Keratinocyte (primary cell): ENCODE measurements at regions not wholly inside any gene's neighbourhood (a gene's known extent, or its start where the extent isn't known, plus 50 kb on each side); places are given as distances from the start of the nearest gene placed in this dataset.

Experiments
- DNase-seq: peaks from one replicate; pipeline ENCODE4 v3.0.0-alpha.2; 2011; ENCODE audit warnings: low read depth, missing footprints, low spot score
- FAIRE-seq: peaks from 2 replicates; lab custom pipeline; 2011; peaks lifted over from hg19 to GRCh38; lab: Jason Lieb, UNC
- H2AFZ ChIP-seq: 2 replicates; pipeline ENCODE4 v1.6.0; 2012; ENCODE audit warnings: low read length, control low read depth, inconsistent platforms; ENCODE audit not compliant: control insufficient read depth
- H3K27ac ChIP-seq: 2 replicates; pipeline ENCODE4 v1.5.1; 2011; ENCODE audit warnings: low read length; ENCODE audit not compliant: control insufficient read depth, insufficient read depth
- H3K27me3 ChIP-seq: 3 replicates; pipeline ENCODE4 v1.6.0; 2011; ENCODE audit warnings: low read length; ENCODE audit not compliant: control insufficient read depth, insufficient read depth; ENCODE audit errors: extremely low read depth
- H3K36me3 ChIP-seq, 2 experiments: 2 replicates in 1 of 2; 3 replicates in 1 of 2; pipeline ENCODE4 v1.5.1; 2011; ENCODE audit warnings: low read length in 2 of 2, mild to moderate bottlenecking in 1 of 2; ENCODE audit not compliant: control insufficient read depth in 2 of 2, insufficient read depth in 2 of 2; ENCODE audit errors: extremely low read depth in 1 of 2
- H3K4me1 ChIP-seq: 3 replicates; pipeline ENCODE4 v1.5.1; 2011; ENCODE audit warnings: low read length; ENCODE audit not compliant: control insufficient read depth, insufficient read depth; ENCODE audit errors: extremely low read depth
- H3K4me2 ChIP-seq: 3 replicates; pipeline ENCODE4 v1.6.0; 2011; ENCODE audit warnings: low read depth, low read length; ENCODE audit not compliant: control insufficient read depth, insufficient read depth; ENCODE audit errors: extremely low read depth
- H3K4me3 ChIP-seq, 3 experiments: fragments of 200-600 bp in 1 of 3; sonication (generic) in 1 of 3; 2 replicates in 2 of 3; 3 replicates in 1 of 3; pipeline ENCODE4 v1.5.1; 2011 to 2016; ENCODE audit warnings: low read length in 3 of 3, mild to moderate bottlenecking in 3 of 3, control low read depth in 2 of 3, inconsistent platforms in 1 of 3, low read depth in 1 of 3, mixed read lengths in 1 of 3, mixed run types in 1 of 3, moderate library complexity in 1 of 3; ENCODE audit not compliant: control insufficient read depth in 2 of 3, insufficient read depth in 2 of 3; ENCODE audit errors: extremely low read depth in 1 of 3
- H3K79me2 ChIP-seq: 2 replicates; pipeline ENCODE4 v1.6.0; 2012; ENCODE audit warnings: low read length; ENCODE audit not compliant: control insufficient read depth, insufficient read depth
- H3K9ac ChIP-seq: 3 replicates; pipeline ENCODE4 v1.6.0; 2011; ENCODE audit warnings: low read length; ENCODE audit not compliant: control insufficient read depth, insufficient read depth; ENCODE audit errors: extremely low read depth
- H3K9me1 ChIP-seq: 3 replicates; pipeline ENCODE4 v1.6.0; 2011; ENCODE audit warnings: low read length; ENCODE audit not compliant: control insufficient read depth, insufficient read depth; ENCODE audit errors: extremely low read depth
- H3K9me3 ChIP-seq: 2 replicates; pipeline ENCODE4 v1.5.1; 2012; ENCODE audit warnings: low read depth, low read length; ENCODE audit not compliant: control insufficient read depth
- H4K20me1 ChIP-seq: 3 replicates; pipeline ENCODE4 v1.6.0; 2011; ENCODE audit warnings: low read length; ENCODE audit not compliant: control insufficient read depth, insufficient read depth; ENCODE audit errors: extremely low read depth
- CTCF ChIP-seq, 3 experiments: IDR thresholded peaks in 1 of 3; conservative IDR thresholded peaks in 1 of 3; optimal IDR thresholded peaks in 1 of 3; 2 replicates in 2 of 3; 3 replicates in 1 of 3; pipeline versions ENCODE3 to v1.5.1; 2011; ENCODE audit warnings: low read length in 3 of 3, mild to moderate bottlenecking in 3 of 3, moderate library complexity in 2 of 3, control low read depth in 1 of 3, inconsistent platforms in 1 of 3; ENCODE audit not compliant: insufficient read depth in 2 of 3; ENCODE audit errors: extremely low read depth in 1 of 3
- EZH2 ChIP-seq: IDR thresholded peaks from one replicate; pipeline ENCODE4 v1.6.1; 2012; ENCODE audit warnings: inconsistent platforms, mild to moderate bottlenecking, low read length, moderate library complexity
- dilution Hi-C: fragments of 300-500 bp; cut with MboI; formaldehyde crosslinking; loops from one replicate; pipeline ENCODE4 v1.7.0; 2020; ENCODE audit warnings: low sequenced_read_pairs; ENCODE audit not compliant: extremely low pct_ligation_motif_present

- Histone ChIP-seq H4K20me1 (no peaks in the 10 kb centered on the region), H3K4me3 (no peak overlapping the region), H3K27ac (no peak overlapping the region), H3K9me3 (no peaks in the 10 kb centered on the region), H3K36me3 (no peaks in the 10 kb centered on the region), H3K27me3 (peaks cover 22% of the 10 kb centered on the region), H3K9ac (no peak overlapping the region), H2AFZ (no peak overlapping the region), H3K4me1 (peaks cover 21% of the 10 kb centered on the region), H3K9me1 (no peaks in the 10 kb centered on the region), H3K4me2 (peak overlapping the region; percentile 74), H3K79me2 (no peaks in the 10 kb centered on the region)
- FAIRE-seq (no peak), DNase-seq (peak; percentile 9)
- dilution Hi-C loops = no loop called here
- no peak for TF ChIP-seq EZH2
- TF ChIP-seq CTCF (optimal IDR thresholded peaks at IDR 0.05 in 1 of 3, IDR thresholded peaks at IDR 0.05 in 1 of 3, conservative IDR thresholded peaks at IDR 0.05 in 1 of 3; ENCODE audit: extremely low read depth in 1 of 3, insufficient read depth in 2 of 3, low read length in 3 of 3) = no peak
Observed at GRCh38 chr10:69685426-69685801, 55.4 kb downstream of the FAM241B start.

DNA sequence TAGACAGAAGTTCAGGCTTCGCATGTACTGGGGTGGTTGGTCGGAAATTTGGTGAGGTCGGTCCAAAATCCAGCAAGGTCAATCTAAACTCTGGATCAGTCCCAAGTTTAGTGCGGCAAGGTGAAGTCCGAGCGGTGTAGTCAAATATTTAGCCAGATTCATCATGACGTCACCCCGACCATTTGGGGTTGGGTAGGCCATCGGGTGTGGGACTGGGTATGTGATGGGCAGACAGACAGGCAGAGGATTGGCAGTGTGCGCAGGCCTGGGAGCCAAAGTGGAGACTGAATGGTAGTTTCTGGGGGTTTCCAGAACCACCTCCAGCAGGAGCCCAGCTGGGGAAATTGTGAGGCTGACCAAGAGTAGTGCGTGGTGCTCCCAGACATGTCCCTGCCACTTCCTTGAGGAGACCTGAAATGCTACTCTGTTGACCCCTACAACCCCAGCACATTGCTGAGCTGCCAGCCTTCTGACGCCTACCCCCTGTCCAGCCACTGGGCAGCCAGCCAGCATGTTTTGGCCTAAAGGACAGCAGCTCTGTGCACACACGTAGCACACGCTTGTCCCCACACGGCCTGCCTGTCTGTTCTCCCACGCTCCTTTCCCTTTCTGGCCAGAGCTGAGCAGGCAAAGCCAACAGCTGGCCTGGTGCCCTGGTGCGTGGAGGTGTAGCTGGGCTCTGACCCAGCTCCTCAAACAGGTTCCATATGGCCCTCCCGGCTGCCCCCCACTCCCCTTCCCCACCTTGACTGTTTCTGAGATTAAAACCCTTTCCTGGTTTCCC, 55.9 kb downstream of the FAM241B start:
- H3K9me1 ChIP-seq = no peaks in the 10 kb centered on the region
- no peak for FAIRE-seq
- DNase-seq = no peak

More for the DNA sequence above, 55.9 kb downstream of the FAM241B start:
- Histone ChIP-seq H3K4me3 (no peak overlapping the region), H3K4me2 (no peak overlapping the region), H3K9me3 (no peaks in the 10 kb centered on the region), H3K27me3 (peaks cover 17% of the 10 kb centered on the region), H3K79me2 (no peaks in the 10 kb centered on the region), H2AFZ (no peak overlapping the region), H3K4me1 (peaks cover 21% of the 10 kb centered on the region), H4K20me1 (no peaks in the 10 kb centered on the region), H3K36me3 (no peaks in the 10 kb centered on the region), H3K27ac (no peak overlapping the region), H3K9ac (no peak overlapping the region)
- no peak for TF ChIP-seq CTCF (optimal IDR thresholded peaks at IDR 0.05 in 1 of 3, IDR thresholded peaks at IDR 0.05 in 1 of 3, conservative IDR thresholded peaks at IDR 0.05 in 1 of 3; ENCODE audit: extremely low read depth in 1 of 3, insufficient read depth in 2 of 3, low read length in 3 of 3)
- TF ChIP-seq EZH2 = no peak
- dilution Hi-C loops = no loop called here
